H9 (cell line): ENCODE measurements at regions not wholly inside any gene's neighbourhood (a gene's known extent, or its start where the extent isn't known, plus 50 kb on each side); places are given as distances from the start of the nearest gene placed in this dataset.
A peak's percentile ranks its signal among the peaks of the same experiment; 100 is the strongest.

Source experiments
- DNase-seq: peaks from one replicate; pipeline ENCODE4 v3.0.0-alpha.2; 2017
- H2AFZ ChIP-seq: one replicate; pipeline ENCODE4 v1.6.1; 2013; ENCODE audit warnings: mild to moderate bottlenecking, low read length, control low read depth, moderate library complexity
- H2AK5ac ChIP-seq: 2 replicates; pipeline ENCODE4 v1.6.1; 2013; ENCODE audit warnings: low read length, control low read depth, mixed read lengths; ENCODE audit not compliant: insufficient read length
- H2BK120ac ChIP-seq: one replicate; pipeline ENCODE4 v1.6.1; 2013; ENCODE audit warnings: low read depth, mild to moderate bottlenecking, low read length, control low read depth, inconsistent platforms; ENCODE audit not compliant: poor library complexity, severe bottlenecking
- H2BK12ac ChIP-seq: 2 replicates; pipeline ENCODE4 v1.6.1; 2013; ENCODE audit warnings: low read length, control low read depth, mixed read lengths, low read depth; ENCODE audit not compliant: insufficient read length
- H2BK15ac ChIP-seq: 2 replicates; pipeline ENCODE4 v1.6.1; 2013; ENCODE audit warnings: low read depth, low read length, control low read depth
- H2BK20ac ChIP-seq: one replicate; pipeline ENCODE4 v1.6.1; 2013; ENCODE audit warnings: low read depth, mild to moderate bottlenecking, low read length, control low read depth, inconsistent platforms; ENCODE audit not compliant: poor library complexity, severe bottlenecking
- H2BK5ac ChIP-seq: 2 replicates; pipeline ENCODE4 v1.6.1; 2013; ENCODE audit warnings: low read length, control low read depth, mixed read lengths; ENCODE audit not compliant: insufficient read length
- H3K14ac ChIP-seq: 2 replicates; pipeline ENCODE4 v1.6.1; 2013; ENCODE audit warnings: low read length, control low read depth; ENCODE audit not compliant: insufficient read depth
- H3K18ac ChIP-seq: 2 replicates; pipeline ENCODE4 v1.6.1; 2013; ENCODE audit warnings: low read depth, mild to moderate bottlenecking, mixed read lengths, low read length, control low read depth; ENCODE audit not compliant: insufficient read length
- H3K23ac ChIP-seq: 2 replicates; pipeline ENCODE4 v1.6.1; 2013; ENCODE audit warnings: low read length, control low read depth, mixed read lengths, low read depth; ENCODE audit not compliant: insufficient read length
- H3K23me2 ChIP-seq: 2 replicates; pipeline ENCODE4 v1.6.1; 2013; ENCODE audit warnings: low read depth, mild to moderate bottlenecking, mixed read lengths, low read length, control low read depth; ENCODE audit not compliant: insufficient read length, poor library complexity, severe bottlenecking
- H3K27ac ChIP-seq: 2 replicates; pipeline ENCODE4 v1.5.1; 2013; ENCODE audit warnings: low read length, control low read depth, mixed read lengths, low read depth; ENCODE audit not compliant: insufficient read length
- H3K27me3 ChIP-seq: 2 replicates; pipeline ENCODE4 v1.6.1; 2013; ENCODE audit warnings: low read length, control low read depth, inconsistent platforms; ENCODE audit not compliant: insufficient read depth
- H3K4ac ChIP-seq: 2 replicates; pipeline ENCODE4 v1.6.1; 2013; ENCODE audit warnings: low read depth, mild to moderate bottlenecking, control low read depth, inconsistent platforms, low read length, moderate library complexity
- H3K4me1 ChIP-seq: 2 replicates; pipeline ENCODE4 v1.6.1; 2013; ENCODE audit warnings: low read length, control low read depth, inconsistent platforms; ENCODE audit not compliant: insufficient read depth
- H3K4me2 ChIP-seq: 2 replicates; pipeline ENCODE4 v1.6.1; 2013; ENCODE audit warnings: low read length, control low read depth, mixed read lengths; ENCODE audit not compliant: insufficient read length, insufficient read depth
- H3K56ac ChIP-seq: 2 replicates; pipeline ENCODE4 v1.6.1; 2013; ENCODE audit warnings: low read depth, mild to moderate bottlenecking, mixed read lengths, low read length, control low read depth; ENCODE audit not compliant: insufficient read length
- H3K79me1 ChIP-seq: 2 replicates; pipeline ENCODE4 v1.6.1; 2013; ENCODE audit warnings: low read depth, mild to moderate bottlenecking, moderate library complexity, low read length, control low read depth, inconsistent platforms; ENCODE audit not compliant: insufficient read depth, poor library complexity, severe bottlenecking
- H3K79me2 ChIP-seq: 2 replicates; pipeline ENCODE4 v1.6.1; 2013; ENCODE audit warnings: low read length, control low read depth, inconsistent platforms; ENCODE audit not compliant: insufficient read depth
- H3K9ac ChIP-seq: 2 replicates; pipeline ENCODE4 v1.6.1; 2013; ENCODE audit warnings: low read length, control low read depth, mixed read lengths; ENCODE audit not compliant: insufficient read length; ENCODE audit errors: extremely low read depth
- H3K9me3 ChIP-seq: one replicate; pipeline ENCODE4 v1.6.1; 2013; ENCODE audit warnings: low read depth, low read length, inconsistent platforms; ENCODE audit not compliant: control insufficient read depth
- H3T11ph ChIP-seq: one replicate; pipeline ENCODE4 v1.6.1; 2013; ENCODE audit warnings: mild to moderate bottlenecking, low read length, control low read depth, inconsistent platforms
- H4K20me1 ChIP-seq: one replicate; pipeline ENCODE4 v1.6.1; 2013; ENCODE audit not compliant: control insufficient read depth, insufficient read length, insufficient read depth
- H4K5ac ChIP-seq: 2 replicates; pipeline ENCODE4 v1.6.1; 2013; ENCODE audit warnings: low read depth, mild to moderate bottlenecking, mixed read lengths, low read length, control low read depth; ENCODE audit not compliant: insufficient read length
- H4K8ac ChIP-seq: replicated peaks from 2 replicates; pipeline ENCODE4 v1.6.1; 2013; ENCODE audit warnings: low read length, control low read depth, mixed read lengths, low read depth; ENCODE audit not compliant: insufficient read length
- H4K91ac ChIP-seq: 2 replicates; pipeline ENCODE4 v1.6.1; 2013; ENCODE audit warnings: low read depth, mild to moderate bottlenecking, moderate library complexity, mixed read lengths, low read length, control low read depth; ENCODE audit not compliant: insufficient read length
- H3K27ac Mint-ChIP-seq, 3 experiments: 2 replicates in 2 of 3; 3 replicates in 1 of 3; pipeline ENCODE4 v1.8.0; 2020 to 2021; ENCODE audit warnings: mixed read lengths in 3 of 3, mild to moderate bottlenecking in 1 of 3, moderate library complexity in 1 of 3
- H3K27me3 Mint-ChIP-seq: 2 replicates; pipeline ENCODE4 v1.8.0; 2021; ENCODE audit warnings: low read depth, mild to moderate bottlenecking, moderate library complexity, mixed read lengths
- H3K36me3 Mint-ChIP-seq, 3 experiments: 2 replicates in 2 of 3; 3 replicates in 1 of 3; pipeline ENCODE4 v1.8.0; 2020 to 2021; ENCODE audit warnings: low read depth in 3 of 3, mixed read lengths in 3 of 3; ENCODE audit not compliant: insufficient read depth in 1 of 3
- H3K4me1 Mint-ChIP-seq, 2 experiments: 2 replicates each; pipeline ENCODE4 v1.8.0; 2020; ENCODE audit warnings: mixed read lengths in 2 of 2
- H3K4me3 Mint-ChIP-seq, 2 experiments: 2 replicates in 1 of 2; 3 replicates in 1 of 2; pipeline ENCODE4 v1.8.0; 2020 to 2021; ENCODE audit warnings: mild to moderate bottlenecking in 2 of 2, mixed read lengths in 2 of 2, moderate library complexity in 1 of 2
- H3K9me3 Mint-ChIP-seq, 2 experiments: 2 replicates in 1 of 2; 3 replicates in 1 of 2; pipeline ENCODE4 v1.8.0; 2020; ENCODE audit warnings: mild to moderate bottlenecking in 2 of 2, mixed read lengths in 2 of 2, moderate library complexity in 1 of 2
- CTCF ChIP-seq: fragments of 200-600 bp; sonication (generic); conservative IDR thresholded peaks from 3 replicates; pipeline ENCODE4 v1.8.0; 2021; ENCODE audit warnings: antibody characterized with exemption, mild to moderate bottlenecking
- WGBS: extraction: QIAGEN DNeasy Blood & Tissue Kit; methylation state at CpG from one replicate; pipeline ENCODE4 v1.1.7; 2013; ENCODE audit warnings: missing lambda C conversion rate, low lambda C conversion rate, mixed read lengths; ENCODE audit not compliant: insufficient read length; ENCODE audit errors: extremely low coverage; 5-methylcytosine and 5-hydroxymethylcytosine counted together

GRCh38 chr2:239834143-239834542 is 191.0 kb downstream of the NDUFA10 start:
- no peak overlapping the region for H3K4me3 Mint-ChIP-seq
- peaks cover 16 to 17% of the 10 kb centered on the region in 2 experiments for H3K4me1 Mint-ChIP-seq
- H3K9me3 Mint-ChIP-seq = peaks cover 0 to 2% of the 10 kb centered on the region in 2 experiments; a peak in 3 of 5 replicates
- Histone ChIP-seq H3K18ac (no peak overlapping the region), H3K79me1 (no peaks in the 10 kb centered on the region), H3K14ac (no peak overlapping the region), H3T11ph (no peak overlapping the region), H3K27ac (no peak overlapping the region), H4K91ac (no peak overlapping the region), H2BK120ac (no peak overlapping the region), H3K79me2 (no peaks in the 10 kb centered on the region), H3K9ac (no peak overlapping the region), H2BK15ac (peak overlapping the region; percentile 49; the same call in 1 of the 2 replicates), H3K23me2 (no peaks in the 10 kb centered on the region), H4K5ac (no peak overlapping the region), H3K56ac (no peak overlapping the region), H3K27me3 (no peaks in the 10 kb centered on the region), H3K4me1 (peaks cover 2% of the 10 kb centered on the region; the same call in 1 of the 2 replicates), H2BK5ac (no peak overlapping the region), H3K4ac (no peak overlapping the region), H4K8ac (no peak overlapping the region), H2BK12ac (peak overlapping the region; percentile 60), H2AK5ac (no peak overlapping the region), H3K9me3 (no peaks in the 10 kb centered on the region), H4K20me1 (no peaks in the 10 kb centered on the region), H3K23ac (no peak overlapping the region), H3K4me2 (no peak overlapping the region), H2AFZ (no peak overlapping the region), H2BK20ac (no peak overlapping the region)
- H3K36me3 Mint-ChIP-seq = peaks cover 0 to 4% (median 0%) of the 10 kb centered on the region in 3 experiments; a peak in 1 of 7 replicates
- H3K27me3 Mint-ChIP-seq = peaks cover 9% of the 10 kb centered on the region
- no CpG with 5 or more reads among the region's 8 CpGs for WGBS
- DNase-seq = no peak
- no peak for TF ChIP-seq CTCF
- H3K27ac Mint-ChIP-seq = no peak overlapping the region; a peak in 1 of 7 replicates
